GM18951 (cell line): ENCODE measurements at regions not wholly inside any gene's neighbourhood (a gene's known extent, or its start where the extent isn't known, plus 50 kb on each side); places are given as distances from the start of the nearest gene placed in this dataset.

Experiments used
- POLR2A ChIP-seq: IDR thresholded peaks from 4 replicates; pipeline ENCODE4 v1.6.1; 2011; ENCODE audit warnings: mild to moderate bottlenecking; ENCODE audit not compliant: insufficient read length, insufficient read depth; ENCODE audit errors: extremely low read depth
- in situ Hi-C: fragments of 300-500 bp; cut with MboI; formaldehyde crosslinking; loops from one replicate; pipeline ENCODE4 v1.12.0; 2022; ENCODE audit warnings: low sequenced_read_pairs, mixed read lengths, inconsistent platforms; ENCODE audit not compliant: unreplicated experiment

- no peak for TF ChIP-seq POLR2A
- in situ Hi-C loops, result no loop called here
Measured at GRCh38 chr16:52805559-52806168, 247.0 kb downstream of the CHD9NB start.

GRCh38 chr16:52800432-52800831 lies 252.3 kb downstream of the CHD9NB start:
- no peak for TF ChIP-seq POLR2A
- in situ Hi-C loops, result no loop called here

GRCh38 chr16:52799149-52799548 lies 252.2 kb upstream of the TOX3 start:
- in situ Hi-C loops, result no loop called here

GRCh38 chr16:52787709-52788108 lies 240.8 kb upstream of the TOX3 start:
- no peak for TF ChIP-seq POLR2A
- in situ Hi-C loops, result no loop called here

More at GRCh38 chr16:52799149-52799548, 252.2 kb upstream of the TOX3 start:
- TF ChIP-seq POLR2A, result no peak

- in situ Hi-C loops, result no loop called here
- TF ChIP-seq POLR2A, result no peak
Measured at GRCh38 chr16:52786091-52786490, 239.1 kb upstream of the TOX3 start.

GRCh38 chr16:52785653-52786052 lies 238.7 kb upstream of the TOX3 start:
- no peak for TF ChIP-seq POLR2A
- in situ Hi-C loops, result no loop called here

- no peak for TF ChIP-seq POLR2A
- in situ Hi-C loops, result no loop called here
Measured at GRCh38 chr16:52783616-52784015, 236.7 kb upstream of the TOX3 start.

GRCh38 chr16:52781005-52781630 lies 234.2 kb upstream of the TOX3 start:
- no peak for TF ChIP-seq POLR2A
- in situ Hi-C loops, result no loop called here

GRCh38 chr16:52773026-52773425 lies 226.1 kb upstream of the TOX3 start:
- no peak for TF ChIP-seq POLR2A
- in situ Hi-C loops, result no loop called here

- in situ Hi-C loops, result no loop called here
Measured at GRCh38 chr16:52770828-52771227, 223.9 kb upstream of the TOX3 start.

GRCh38 chr16:52758473-52758855 lies 211.5 kb upstream of the TOX3 start:
- no peak for TF ChIP-seq POLR2A
- in situ Hi-C loops, result no loop called here

More at GRCh38 chr16:52770828-52771227, 223.9 kb upstream of the TOX3 start:
- no peak for TF ChIP-seq POLR2A

- no peak for TF ChIP-seq POLR2A
- in situ Hi-C loops, result no loop called here
Measured at GRCh38 chr16:52757746-52758472, 211.0 kb upstream of the TOX3 start.

GRCh38 chr16:52756812-52757517 lies 210.0 kb upstream of the TOX3 start:
- TF ChIP-seq POLR2A, result no peak
- in situ Hi-C loops, result no loop called here
